ENCODE measurements at regions not wholly inside any gene's neighbourhood (a gene's known extent, or its start where the extent isn't known, plus 50 kb on each side); places are given as distances from the start of the nearest gene placed in this dataset.
"Not testable (repeated sequence)": the region's sequence is repeated elsewhere in the genome, so short reads cannot be mapped to it uniquely, and the experiment has no call there.

DNA sequence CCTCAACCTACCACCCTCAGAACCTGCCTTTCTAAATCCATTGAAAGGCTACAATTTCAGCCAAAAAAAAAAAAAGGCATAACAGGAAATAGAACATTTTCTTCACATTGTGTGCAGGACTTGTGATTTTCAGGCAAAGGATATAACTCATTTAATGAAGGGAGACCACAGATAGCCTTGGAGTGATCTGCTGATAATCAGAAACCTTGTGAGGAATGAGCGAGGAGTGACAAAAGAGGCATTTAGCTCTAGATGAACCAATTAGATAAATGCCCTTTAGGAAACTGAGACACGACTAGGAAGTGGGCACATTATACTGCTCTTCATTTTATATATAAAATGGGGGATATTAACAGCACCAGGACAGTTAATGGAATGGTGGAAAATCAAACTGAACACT lies 216.5 kb upstream of the GRIA4 start:
- no peaks in the 10 kb centered on the region for H3K9me3 Mint-ChIP-seq
- H3K27me3 Mint-ChIP-seq: no peaks in the 10 kb centered on the region

GRCh38 chr11:105392556-105392955 lies 217.3 kb upstream of the GRIA4 start:
- DNase-seq (ENCODE audit: low spot score) (no peak), ATAC-seq (no peak)
- Mint-ChIP-seq H3K9me3 (no peaks in the 10 kb centered on the region), H3K36me3 (no peaks in the 10 kb centered on the region), H3K4me3 (no peak overlapping the region), H3K4me1 (ENCODE audit: low read depth in 2 of 2) (no peaks in the 10 kb centered on the region), H3K27ac (no peak overlapping the region), H3K27me3 (no peaks in the 10 kb centered on the region)

More for the DNA sequence above, 216.5 kb upstream of the GRIA4 start:
- DNase-seq (ENCODE audit: low spot score) (no peak), ATAC-seq (no peak)
- H3K4me3 Mint-ChIP-seq: no peak overlapping the region
- H3K36me3 Mint-ChIP-seq: no peaks in the 10 kb centered on the region
- no peak overlapping the region for H3K27ac Mint-ChIP-seq
- H3K4me1 Mint-ChIP-seq (ENCODE audit: low read depth in 2 of 2): no peaks in the 10 kb centered on the region

DNA sequence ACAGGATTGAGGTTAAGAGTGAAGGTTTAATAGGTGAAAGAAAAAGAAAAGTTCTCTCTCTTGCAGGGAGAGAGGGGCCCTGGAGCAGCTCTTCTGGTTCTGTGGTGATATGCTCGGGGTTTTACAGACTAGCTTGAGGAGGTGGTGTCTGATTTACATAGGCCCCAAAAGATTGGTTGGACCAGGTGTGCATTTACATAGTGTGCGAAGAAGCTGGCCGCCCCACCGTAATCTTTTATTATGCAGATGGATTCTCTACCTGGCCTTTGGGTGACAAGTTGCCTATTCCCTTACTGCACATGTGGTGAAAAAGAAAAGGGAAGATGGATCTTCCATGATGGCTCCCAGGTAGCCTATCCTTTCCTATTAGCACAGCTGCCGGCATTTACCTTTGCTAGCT lies 219.9 kb upstream of the GRIA4 start:
- no peaks in the 10 kb centered on the region for H3K27me3 Mint-ChIP-seq
- no peak for ATAC-seq

GRCh38 chr11:105388006-105388405 lies 221.9 kb upstream of the GRIA4 start:
- Mint-ChIP-seq H3K4me1 (ENCODE audit: low read depth in 2 of 2) (no peaks in the 10 kb centered on the region), H3K4me3 (no peak overlapping the region), H3K9me3 (no peaks in the 10 kb centered on the region), H3K27ac (no peak overlapping the region), H3K36me3 (no peaks in the 10 kb centered on the region), H3K27me3 (no peaks in the 10 kb centered on the region)
- DNase-seq (ENCODE audit: low spot score) (no peak), ATAC-seq (no peak)

More for the DNA sequence above, 219.9 kb upstream of the GRIA4 start:
- no peak for DNase-seq (ENCODE audit: low spot score)
- H3K27ac Mint-ChIP-seq: no peak overlapping the region
- H3K9me3 Mint-ChIP-seq: no peaks in the 10 kb centered on the region
- H3K4me3 Mint-ChIP-seq: no peak overlapping the region
- H3K36me3 Mint-ChIP-seq: no peaks in the 10 kb centered on the region
- H3K4me1 Mint-ChIP-seq (ENCODE audit: low read depth in 2 of 2): no peaks in the 10 kb centered on the region

DNA sequence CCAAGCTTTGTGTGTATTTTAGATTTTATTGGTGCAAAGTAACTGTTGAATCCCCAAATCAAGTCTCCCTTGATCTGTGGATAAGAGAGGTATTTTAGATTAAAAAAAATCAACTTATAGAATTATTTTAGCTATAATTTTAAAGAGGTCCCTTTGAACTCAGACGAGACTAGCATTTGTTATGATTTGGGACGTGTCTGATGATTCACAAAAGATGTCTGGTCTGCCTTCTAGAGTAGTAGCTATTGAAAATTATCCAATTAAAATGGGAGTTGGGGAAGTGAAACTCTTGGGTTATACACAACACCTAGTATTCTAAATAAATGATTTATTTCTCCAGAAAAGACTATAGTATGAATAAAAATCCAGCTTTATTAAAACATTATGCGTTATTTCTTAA lies 227.9 kb upstream of the GRIA4 start:
- Mint-ChIP-seq H3K4me1 (ENCODE audit: low read depth in 2 of 2) (no peaks in the 10 kb centered on the region), H3K9me3 (peaks cover 5% of the 10 kb centered on the region), H3K27me3 (no peaks in the 10 kb centered on the region), H3K27ac (no peak overlapping the region), H3K36me3 (no peaks in the 10 kb centered on the region), H3K4me3 (no peak overlapping the region)
- ATAC-seq: no peak
- DNase-seq (ENCODE audit: low spot score): no peak

- no peak overlapping the region for H3K27ac Mint-ChIP-seq
- no peaks in the 10 kb centered on the region for H3K36me3 Mint-ChIP-seq
- H3K4me1 Mint-ChIP-seq (ENCODE audit: low read depth in 2 of 2): no peaks in the 10 kb centered on the region
- ATAC-seq: no peak
- H3K9me3 Mint-ChIP-seq: peaks cover 13% of the 10 kb centered on the region
- H3K4me3 Mint-ChIP-seq: no peak overlapping the region
- no peak for DNase-seq (ENCODE audit: low spot score)
- H3K27me3 Mint-ChIP-seq: no peaks in the 10 kb centered on the region
Measured at GRCh38 chr11:105377870-105378269, 232.0 kb upstream of the GRIA4 start.

GRCh38 chr11:105372206-105372605 lies 232.6 kb upstream of the CARD18 start:
- H3K27ac Mint-ChIP-seq: no peak overlapping the region
- no peak overlapping the region for H3K4me3 Mint-ChIP-seq
- DNase-seq (ENCODE audit: low spot score): no peak
- no peaks in the 10 kb centered on the region for H3K27me3 Mint-ChIP-seq
- no peak for ATAC-seq
- H3K36me3 Mint-ChIP-seq: no peaks in the 10 kb centered on the region
- H3K9me3 Mint-ChIP-seq: peaks cover 8% of the 10 kb centered on the region
- no peaks in the 10 kb centered on the region for H3K4me1 Mint-ChIP-seq (ENCODE audit: low read depth in 2 of 2)

- Mint-ChIP-seq H3K9me3 (peaks cover 5% of the 10 kb centered on the region), H3K4me3 (no peak overlapping the region)
Measured at GRCh38 chr11:105371311-105371710, 231.7 kb upstream of the CARD18 start.

DNA sequence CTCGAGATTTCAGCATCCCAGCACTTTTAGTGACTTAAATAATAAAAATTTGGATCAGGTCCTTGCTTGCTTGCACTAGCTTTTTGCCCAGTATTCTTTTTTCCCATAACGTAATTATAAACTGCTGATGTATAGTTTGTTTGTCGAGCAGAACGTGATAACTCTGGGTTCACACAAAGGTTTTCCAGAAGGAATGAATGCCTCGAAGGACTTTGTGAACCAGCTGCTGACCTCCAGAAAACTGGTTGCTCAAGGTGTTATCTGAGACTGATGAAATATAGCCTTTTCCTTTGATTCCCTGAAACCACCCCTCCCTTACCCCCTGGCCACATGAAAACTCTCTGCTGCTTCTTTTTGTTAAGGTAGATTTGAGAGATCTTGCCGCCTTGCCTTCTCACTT lies 229.1 kb upstream of the CARD18 start:
- Mint-ChIP-seq H3K27me3 (no peaks in the 10 kb centered on the region), H3K36me3 (no peaks in the 10 kb centered on the region), H3K4me3 (no peak overlapping the region), H3K4me1 (ENCODE audit: low read depth in 2 of 2) (no peaks in the 10 kb centered on the region), H3K27ac (no peak overlapping the region), H3K9me3 (no peaks in the 10 kb centered on the region)
- DNase-seq (ENCODE audit: low spot score) (no peak), ATAC-seq (no peak)

More at GRCh38 chr11:105371311-105371710, 231.7 kb upstream of the CARD18 start:
- H3K27ac Mint-ChIP-seq: no peak overlapping the region
- no peaks in the 10 kb centered on the region for H3K4me1 Mint-ChIP-seq (ENCODE audit: low read depth in 2 of 2)
- ATAC-seq (no peak), DNase-seq (ENCODE audit: low spot score) (no peak)
- H3K27me3 Mint-ChIP-seq: no peaks in the 10 kb centered on the region
- no peaks in the 10 kb centered on the region for H3K36me3 Mint-ChIP-seq

DNA sequence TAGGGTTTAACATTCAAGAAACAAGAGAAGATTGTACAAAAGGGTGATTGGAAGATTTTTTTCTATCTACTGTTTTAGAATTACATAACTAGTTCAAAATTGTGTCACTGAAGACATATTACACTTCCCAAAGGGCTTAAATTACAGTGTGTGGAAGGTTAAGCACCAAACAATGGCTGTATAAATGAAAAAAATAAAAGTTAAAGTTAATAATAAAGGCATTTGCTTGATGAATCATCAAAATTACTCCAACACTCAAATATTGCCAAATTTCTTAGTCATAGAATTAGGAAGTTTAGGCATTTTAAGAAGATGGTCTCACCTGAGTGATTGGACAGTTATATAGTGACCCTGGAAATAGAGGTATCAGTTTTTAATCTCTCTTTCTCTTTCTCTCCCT lies 227.6 kb upstream of the CARD18 start:
- no peak overlapping the region for H3K27ac Mint-ChIP-seq
- H3K4me1 Mint-ChIP-seq (ENCODE audit: low read depth in 2 of 2): no peaks in the 10 kb centered on the region
- no peak overlapping the region for H3K4me3 Mint-ChIP-seq
- H3K36me3 Mint-ChIP-seq: no peaks in the 10 kb centered on the region
- no peaks in the 10 kb centered on the region for H3K9me3 Mint-ChIP-seq
- H3K27me3 Mint-ChIP-seq: no peaks in the 10 kb centered on the region
- no peak for DNase-seq (ENCODE audit: low spot score)
- no peak for ATAC-seq

- H3K27me3 Mint-ChIP-seq: no peaks in the 10 kb centered on the region
- peaks cover 7% of the 10 kb centered on the region for H3K9me3 Mint-ChIP-seq
- no peaks in the 10 kb centered on the region for H3K4me1 Mint-ChIP-seq (ENCODE audit: low read depth in 2 of 2)
- no peak overlapping the region for H3K27ac Mint-ChIP-seq
- no peaks in the 10 kb centered on the region for H3K36me3 Mint-ChIP-seq
- DNase-seq (ENCODE audit: low spot score) (no peak), ATAC-seq (no peak)
- H3K4me3 Mint-ChIP-seq: no peak overlapping the region
Measured at GRCh38 chr11:105361651-105362050, 222.1 kb upstream of the CARD18 start.

DNA sequence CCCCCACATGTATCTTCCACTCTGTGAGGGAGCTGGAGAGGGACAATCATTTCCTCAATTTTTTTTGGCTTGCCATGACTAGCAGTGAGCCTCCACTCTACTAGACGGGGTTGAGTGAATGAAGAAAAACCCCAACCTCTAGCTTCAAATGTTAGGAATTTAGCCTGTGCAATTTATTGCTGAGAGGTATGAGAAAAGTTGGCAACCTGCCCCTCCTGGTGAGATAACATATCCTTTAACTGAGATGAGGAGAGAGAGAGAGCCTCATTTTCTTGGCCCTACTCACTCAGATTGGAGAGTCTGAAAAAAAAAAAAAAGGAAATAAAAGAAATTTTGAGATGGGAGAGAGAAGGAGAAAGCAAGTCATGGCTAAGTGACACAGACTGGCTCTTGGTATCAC lies 218.2 kb upstream of the CARD18 start:
- H3K4me3 Mint-ChIP-seq: no peak overlapping the region
- no peaks in the 10 kb centered on the region for H3K36me3 Mint-ChIP-seq
- H3K9me3 Mint-ChIP-seq: peaks cover 12% of the 10 kb centered on the region
- ATAC-seq (no peak), DNase-seq (ENCODE audit: low spot score) (no peak)
- H3K27me3 Mint-ChIP-seq: no peaks in the 10 kb centered on the region
- no peaks in the 10 kb centered on the region for H3K4me1 Mint-ChIP-seq (ENCODE audit: low read depth in 2 of 2)
- H3K27ac Mint-ChIP-seq: no peak overlapping the region

GRCh38 chr11:105357146-105357545 lies 217.6 kb upstream of the CARD18 start:
- Mint-ChIP-seq H3K4me1 (ENCODE audit: low read depth in 2 of 2) (no peaks in the 10 kb centered on the region), H3K27ac (no peak overlapping the region), H3K9me3 (peaks cover 12% of the 10 kb centered on the region), H3K27me3 (no peaks in the 10 kb centered on the region), H3K4me3 (no peak overlapping the region), H3K36me3 (no peaks in the 10 kb centered on the region)
- ATAC-seq: no peak
- DNase-seq (ENCODE audit: low spot score): no peak

GRCh38 chr11:105349867-105350266 lies 210.3 kb upstream of the CARD18 start:
- H3K4me3 Mint-ChIP-seq; H3K27ac Mint-ChIP-seq; H3K36me3 Mint-ChIP-seq; DNase-seq (ENCODE audit: low spot score); ATAC-seq; H3K4me1 Mint-ChIP-seq (ENCODE audit: low read depth in 2 of 2); H3K27me3 Mint-ChIP-seq: not testable (repeated sequence)
- peaks cover 15% of the 10 kb centered on the region for H3K9me3 Mint-ChIP-seq

DNA sequence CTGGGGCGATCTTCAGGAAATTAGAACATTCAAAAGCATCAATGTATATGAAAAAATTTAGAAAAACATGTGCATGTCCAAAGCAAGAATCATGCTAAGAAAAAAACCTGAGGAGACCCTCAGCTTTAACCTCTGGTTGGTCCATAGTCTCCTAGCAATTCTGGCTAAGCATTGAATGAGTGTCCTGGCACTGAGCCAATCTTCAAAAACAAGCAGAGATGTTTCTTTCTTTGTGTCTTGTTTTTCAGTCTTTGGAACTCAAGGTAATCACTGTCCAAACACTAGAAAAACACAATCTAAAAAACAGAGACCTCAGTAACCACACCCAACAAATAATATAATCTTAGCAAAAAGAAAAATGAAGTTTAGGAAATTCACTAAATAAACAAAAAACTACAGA lies 205.4 kb upstream of the CARD18 start:
- ATAC-seq: no peak
- Mint-ChIP-seq H3K36me3 (no peaks in the 10 kb centered on the region), H3K27ac (no peak overlapping the region), H3K4me1 (ENCODE audit: low read depth in 2 of 2) (no peaks in the 10 kb centered on the region), H3K4me3 (no peak overlapping the region), H3K27me3 (no peaks in the 10 kb centered on the region), H3K9me3 (peaks cover 14% of the 10 kb centered on the region)
- no peak for DNase-seq (ENCODE audit: low spot score)

Measured in natural killer cell treated with Interleukin-12 subunit alpha and Interleukin-12 subunit beta and Interleukin-15 and Interleukin-18, amount 100 ng/mL, for 72 hours (primary cell).